ENCODE measurements at regions not wholly inside any gene's neighbourhood (a gene's known extent, or its start where the extent isn't known, plus 50 kb on each side); places are given as distances from the start of the nearest gene placed in this dataset.

DNA sequence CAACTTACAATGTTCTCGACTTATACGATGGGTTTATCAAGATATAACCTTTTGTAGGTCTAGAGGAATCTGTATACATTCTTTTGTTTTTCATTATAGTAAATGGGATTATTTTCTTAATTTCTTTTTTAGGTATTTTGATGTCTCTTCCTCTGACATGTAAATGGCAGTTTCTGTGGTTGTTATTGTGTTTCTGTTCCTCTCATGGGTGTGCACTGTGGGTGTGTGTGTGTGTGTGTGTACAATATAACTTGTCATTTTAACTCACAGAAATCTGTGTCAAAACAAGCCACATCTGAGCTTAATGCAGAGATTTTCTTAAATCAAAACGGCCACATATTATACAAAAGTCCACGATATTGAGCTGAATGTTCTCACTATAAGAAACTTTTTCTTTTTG lies 1300.8 kb upstream of the B3GALT2 start:
- intact Hi-C loops (cut with DNase I): no loop called here
- ATAC-seq (no peak), DNase-seq (no peak)
- TF ChIP-seq, protein P1, sequence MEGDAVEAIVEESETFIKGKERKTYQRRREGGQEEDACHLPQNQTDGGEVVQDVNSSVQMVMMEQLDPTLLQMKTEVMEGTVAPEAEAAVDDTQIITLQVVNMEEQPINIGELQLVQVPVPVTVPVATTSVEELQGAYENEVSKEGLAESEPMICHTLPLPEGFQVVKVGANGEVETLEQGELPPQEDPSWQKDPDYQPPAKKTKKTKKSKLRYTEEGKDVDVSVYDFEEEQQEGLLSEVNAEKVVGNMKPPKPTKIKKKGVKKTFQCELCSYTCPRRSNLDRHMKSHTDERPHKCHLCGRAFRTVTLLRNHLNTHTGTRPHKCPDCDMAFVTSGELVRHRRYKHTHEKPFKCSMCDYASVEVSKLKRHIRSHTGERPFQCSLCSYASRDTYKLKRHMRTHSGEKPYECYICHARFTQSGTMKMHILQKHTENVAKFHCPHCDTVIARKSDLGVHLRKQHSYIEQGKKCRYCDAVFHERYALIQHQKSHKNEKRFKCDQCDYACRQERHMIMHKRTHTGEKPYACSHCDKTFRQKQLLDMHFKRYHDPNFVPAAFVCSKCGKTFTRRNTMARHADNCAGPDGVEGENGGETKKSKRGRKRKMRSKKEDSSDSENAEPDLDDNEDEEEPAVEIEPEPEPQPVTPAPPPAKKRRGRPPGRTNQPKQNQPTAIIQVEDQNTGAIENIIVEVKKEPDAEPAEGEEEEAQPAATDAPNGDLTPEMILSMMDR (IDR thresholded peaks at IDR 0.05): no peak
- TF ChIP-seq POLR2A (IDR thresholded peaks at IDR 0.05): no peak
- Histone ChIP-seq H3K27ac (no peak overlapping the region), H3K9me3 (peaks cover 0 to 6% (median 0%) of the 10 kb centered on the region in 12 donors), H3K27me3 (no peaks in the 10 kb centered on the region), H3K36me3 (no peaks in the 10 kb centered on the region), H3K4me1 (no peaks in the 10 kb centered on the region), H3K4me3 (no peak overlapping the region)
- WGBS, 4 donors: 86 to 92% (median 91%) methylated on average over 4 of the region's 4 CpGs

DNA sequence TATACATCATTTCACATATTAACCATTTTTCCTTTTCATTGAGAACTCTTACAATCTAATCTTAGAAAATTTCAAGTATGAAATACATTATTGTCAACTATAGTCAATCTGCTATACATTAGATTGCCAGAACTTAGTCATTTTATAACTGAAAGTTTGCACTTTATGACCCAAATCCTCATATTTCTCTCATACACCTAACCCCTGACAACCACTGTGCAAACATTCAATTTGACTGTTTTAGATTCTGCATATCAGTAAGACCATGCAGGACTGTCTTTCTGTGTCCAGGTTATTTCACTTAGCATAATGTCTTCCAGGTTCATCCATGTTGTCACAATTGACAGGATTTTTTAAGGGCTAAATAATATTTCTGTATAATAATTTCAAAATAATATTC lies 1299.0 kb upstream of the B3GALT2 start:
- H3K36me3 ChIP-seq: no peaks in the 10 kb centered on the region
- intact Hi-C loops (cut with DNase I): no loop called here
- no peak for TF ChIP-seq POLR2A (IDR thresholded peaks at IDR 0.05)
- TF ChIP-seq, protein P1 (IDR thresholded peaks at IDR 0.05): no peak
- H3K4me3 ChIP-seq: no peak overlapping the region
- H3K27ac ChIP-seq: no peak overlapping the region
- no peaks in the 10 kb centered on the region for H3K27me3 ChIP-seq
- ATAC-seq (no peak), DNase-seq (no peak)
- peaks cover 0 to 6% (median 0%) of the 10 kb centered on the region in 12 donors for H3K9me3 ChIP-seq
- H3K4me1 ChIP-seq: no peaks in the 10 kb centered on the region

DNA sequence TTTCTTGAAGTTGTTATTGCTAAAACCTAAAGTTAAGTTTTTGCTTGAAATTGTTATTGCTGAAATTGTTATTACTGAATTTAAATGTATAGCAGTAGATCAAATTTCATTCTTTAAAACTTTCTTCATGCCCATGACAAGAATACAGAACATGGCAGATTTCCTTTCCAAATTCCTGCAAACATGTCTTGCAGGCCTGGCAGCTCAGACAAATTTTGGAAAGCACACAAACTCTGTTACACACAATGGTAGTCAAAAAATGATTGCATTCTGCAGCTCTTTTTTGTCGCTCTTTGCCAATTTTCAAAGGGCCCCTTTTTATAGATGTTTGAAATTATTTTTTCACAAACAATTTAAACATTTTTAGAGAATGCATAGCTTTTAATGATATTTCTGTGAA lies 1292.3 kb upstream of the B3GALT2 start:
- no peaks in the 10 kb centered on the region for H3K36me3 ChIP-seq
- H3K27ac ChIP-seq: no peak overlapping the region
- no peaks in the 10 kb centered on the region for H3K27me3 ChIP-seq
- no peak overlapping the region for H3K4me3 ChIP-seq
- H3K9me3 ChIP-seq: peaks cover 0 to 2% (median 0%) of the 10 kb centered on the region in 12 donors
- WGBS, 4 donors: 85 to 93% (median 87%) methylated on average over 1 of the region's 1 CpG
- TF ChIP-seq POLR2A (IDR thresholded peaks at IDR 0.05): no peak
- DNase-seq: no peak
- no peaks in the 10 kb centered on the region for H3K4me1 ChIP-seq
- intact Hi-C loops (cut with DNase I): no loop called here
- ATAC-seq: no peak

DNA sequence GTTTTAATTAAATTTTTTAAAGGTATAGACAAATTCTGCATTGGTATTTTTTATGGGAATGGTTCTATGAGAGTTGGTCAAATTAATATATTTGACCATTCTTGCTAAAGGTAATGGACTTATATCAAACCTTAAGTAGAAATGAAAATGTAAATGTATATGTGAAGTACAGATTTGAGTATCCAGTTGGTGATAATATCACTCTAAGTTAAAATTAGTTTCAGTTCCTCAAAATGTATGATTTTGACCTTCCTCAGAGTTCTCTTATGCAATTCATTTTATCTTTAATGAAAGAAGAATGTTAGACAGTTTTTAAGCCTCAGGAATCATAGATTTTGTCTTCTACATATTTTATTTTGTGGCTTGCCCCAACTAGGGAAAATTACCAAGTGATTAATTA lies 1291.5 kb upstream of the B3GALT2 start:
- TF ChIP-seq, protein P1 (IDR thresholded peaks at IDR 0.05): no peak
- TF ChIP-seq POLR2A (IDR thresholded peaks at IDR 0.05): no peak
- ATAC-seq: no peak
- Histone ChIP-seq H3K36me3 (no peaks in the 10 kb centered on the region), H3K27me3 (no peaks in the 10 kb centered on the region), H3K4me3 (no peak overlapping the region), H3K9me3 (peaks cover 0 to 2% (median 0%) of the 10 kb centered on the region in 12 donors), H3K4me1 (no peaks in the 10 kb centered on the region), H3K27ac (no peak overlapping the region)
- intact Hi-C loops (cut with DNase I): no loop called here
- DNase-seq: no peak

DNA sequence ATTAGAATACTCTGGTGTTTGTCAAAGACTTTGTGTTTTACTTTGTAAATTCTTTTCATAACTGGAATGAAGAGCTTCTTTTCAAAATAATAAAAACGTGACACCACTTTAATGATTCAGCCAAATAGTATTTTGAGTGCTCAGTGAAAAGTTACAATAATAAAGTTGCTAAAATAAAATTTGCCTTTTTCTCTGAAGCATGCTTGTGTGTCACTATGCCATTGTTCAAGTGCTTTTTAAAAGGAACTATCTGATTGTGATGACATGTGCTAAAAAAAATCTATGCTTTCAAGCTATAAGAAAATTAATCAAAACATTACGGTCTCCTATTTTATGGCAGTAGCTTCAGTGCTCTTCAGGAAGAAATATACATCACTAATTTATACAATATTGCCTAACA lies 1290.5 kb upstream of the B3GALT2 start:
- DNase-seq: no peak
- no peak for ATAC-seq
- 54 to 60% (median 56%) methylated on average over 2 of the region's 2 CpGs for WGBS, 4 donors
- intact Hi-C loops (cut with DNase I): no loop called here
- Histone ChIP-seq H3K36me3 (no peaks in the 10 kb centered on the region), H3K9me3 (peaks cover 0 to 2% (median 0%) of the 10 kb centered on the region in 12 donors), H3K4me3 (no peak overlapping the region), H3K4me1 (no peaks in the 10 kb centered on the region), H3K27ac (no peak overlapping the region), H3K27me3 (no peaks in the 10 kb centered on the region)
- TF ChIP-seq, protein P1 (IDR thresholded peaks at IDR 0.05): no peak
- TF ChIP-seq POLR2A (IDR thresholded peaks at IDR 0.05): no peak

Measured in heart left ventricle (tissue), 16 donors.